SK-N-MC (cell line): ENCODE measurements at regions not wholly inside any gene's neighbourhood (a gene's known extent, or its start where the extent isn't known, plus 50 kb on each side); places are given as distances from the start of the nearest gene placed in this dataset.

Experiments
- DNase-seq: peaks from one replicate; pipeline ENCODE4 v3.0.0-alpha.2; 2011; ENCODE audit warnings: low read depth, low spot score
- H3K27ac ChIP-seq: fragments of 200-600 bp; sonication (generic); 2 replicates; pipeline ENCODE4 v1.5.1; 2016; ENCODE audit warnings: mixed run types
- H3K36me3 ChIP-seq: fragments of 200-600 bp; sonication (generic); 2 replicates; pipeline ENCODE4 v1.6.1; 2017; ENCODE audit warnings: antibody characterized with exemption, low read length, mixed read lengths; ENCODE audit not compliant: insufficient read depth
- H3K4me3 ChIP-seq: fragments of 200-600 bp; sonication (generic); 2 replicates; pipeline ENCODE4 v1.5.1; 2016
- H3K9ac ChIP-seq: fragments of 200-600 bp; sonication (generic); 2 replicates; pipeline ENCODE4 v1.8.0; 2017; ENCODE audit warnings: mixed run types, mixed read lengths; ENCODE audit not compliant: insufficient read length
- H3K9me3 ChIP-seq: fragments of 200-600 bp; sonication (generic); 2 replicates; pipeline ENCODE4 v1.6.1; 2017; ENCODE audit warnings: low read depth, mild to moderate bottlenecking, antibody characterized with exemption, low read length, moderate library complexity, mixed read lengths
- EZH2 ChIP-seq: fragments of 200-600 bp; sonication (generic); IDR thresholded peaks from one replicate; pipeline ENCODE4 v1.6.1; 2017; ENCODE audit warnings: antibody characterized with exemption
- FOXP2 ChIP-seq: optimal IDR thresholded peaks from 2 replicates; pipeline ENCODE3; 2011; ENCODE audit warnings: mild to moderate bottlenecking, moderate library complexity; ENCODE audit not compliant: insufficient read depth; ENCODE audit errors: extremely low read length, control extremely low read depth
- POLR2AphosphoS5 ChIP-seq: IDR thresholded peaks from 2 replicates; pipeline ENCODE4 v1.6.1; 2012; ENCODE audit warnings: mild to moderate bottlenecking, low read depth, low read length, borderline replicate concordance

DNA sequence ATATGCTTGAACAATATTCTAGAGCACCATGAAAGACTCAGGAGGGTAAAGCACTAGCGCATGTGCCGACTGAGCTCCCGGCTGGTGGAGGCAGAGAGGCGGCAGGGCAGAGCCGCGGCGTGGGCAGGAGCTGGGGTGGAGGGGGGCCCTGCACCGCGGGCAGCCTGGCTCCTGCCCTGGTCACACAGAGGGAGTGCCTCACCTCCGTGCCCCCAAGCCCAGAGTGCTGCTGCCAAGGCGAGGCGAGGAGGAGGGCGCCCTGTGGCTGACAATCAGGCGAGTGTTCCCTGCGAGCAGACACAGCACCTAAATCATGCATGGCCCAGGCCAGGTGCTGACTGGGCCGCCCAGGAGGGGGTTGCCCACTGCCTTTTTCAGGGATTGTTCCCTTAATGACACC is 105.8 kb upstream of the TNRC6C start:
- no peak for DNase-seq
- no peaks in the 10 kb centered on the region for H3K9me3 ChIP-seq
- H3K9ac ChIP-seq: no peak overlapping the region
- no peaks in the 10 kb centered on the region for H3K36me3 ChIP-seq
- no peak overlapping the region for H3K27ac ChIP-seq
- TF ChIP-seq FOXP2 (no peak), EZH2 (no peak), POLR2AphosphoS5 (no peak)
- no peak overlapping the region for H3K4me3 ChIP-seq

DNA sequence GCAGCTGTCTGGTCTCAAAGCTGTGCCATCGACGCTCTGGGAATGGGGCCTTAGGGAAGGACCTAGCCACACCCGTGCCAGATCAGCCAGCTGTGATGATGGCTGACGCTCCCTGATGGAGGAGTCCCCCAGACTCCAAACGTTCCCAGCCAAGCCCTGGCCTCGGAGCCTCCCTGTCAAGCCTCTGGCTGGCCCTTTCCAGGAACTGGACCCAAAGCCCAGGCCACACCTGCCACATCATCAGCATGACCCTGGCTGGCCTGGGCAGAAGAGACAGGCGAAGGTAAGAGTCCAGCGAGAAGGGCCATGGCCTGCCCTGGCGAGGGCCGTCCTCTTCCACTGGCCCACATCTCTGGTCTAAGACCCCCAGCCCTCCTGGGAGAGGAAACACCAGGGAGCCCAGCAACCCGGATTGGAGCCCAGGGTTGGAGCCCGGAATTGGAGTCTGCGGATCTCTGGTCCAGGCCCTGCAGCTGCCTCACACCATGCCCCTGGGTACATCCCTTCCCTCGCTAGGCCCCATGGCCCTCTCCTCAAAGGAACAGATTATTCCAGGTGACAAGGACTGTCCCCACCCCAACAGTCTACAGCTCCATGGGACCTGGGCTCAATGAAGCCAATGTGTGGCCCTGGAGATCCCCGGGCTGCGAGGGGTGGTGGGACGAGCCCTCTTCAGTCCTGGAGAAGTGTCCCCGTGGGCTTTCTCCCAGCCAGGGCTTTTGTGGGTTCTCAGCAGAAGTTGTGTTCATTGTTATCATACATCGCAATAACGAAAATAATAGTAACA is 105.1 kb upstream of the TNRC6C start:
- H3K9ac ChIP-seq: no peak overlapping the region

DNA sequence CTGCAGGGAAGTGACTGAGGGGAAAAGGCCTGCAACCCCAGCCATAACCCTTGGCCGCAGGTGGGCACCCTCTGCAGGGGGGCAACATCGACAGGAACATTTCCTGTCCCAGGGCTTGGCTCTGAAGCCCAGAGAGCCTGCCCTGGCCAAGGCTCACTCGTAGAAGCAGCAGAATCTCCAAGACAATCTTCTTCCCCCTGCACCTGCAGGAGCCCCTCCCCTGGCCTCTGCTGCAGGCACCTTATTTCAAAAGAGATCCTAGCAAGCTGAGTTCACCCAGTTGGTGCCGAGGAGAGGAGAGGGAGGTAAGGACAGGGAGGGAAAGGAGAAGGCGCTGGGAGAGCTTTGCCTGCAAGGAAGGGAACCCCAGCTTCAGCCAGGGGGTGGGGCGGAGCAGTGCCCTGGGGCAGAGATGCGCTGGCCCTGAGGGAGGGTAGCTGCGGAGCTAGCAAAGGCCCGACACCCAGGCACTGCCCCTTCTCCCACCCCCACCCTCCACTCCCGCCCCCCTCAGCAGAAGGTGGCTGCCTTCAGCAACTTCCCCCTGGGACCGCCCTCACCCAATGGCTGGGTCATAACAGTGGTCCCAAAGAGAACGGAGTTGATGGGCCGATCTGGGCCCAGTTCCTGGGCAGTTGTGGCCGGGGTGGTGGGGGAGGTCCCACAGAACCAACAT is 104.3 kb upstream of the TNRC6C start:
- Histone ChIP-seq H3K27ac (no peak overlapping the region), H3K4me3 (no peak overlapping the region), H3K9me3 (no peaks in the 10 kb centered on the region), H3K36me3 (no peaks in the 10 kb centered on the region), H3K9ac (no peak overlapping the region)
- TF ChIP-seq EZH2 (no peak), POLR2AphosphoS5 (no peak)
- DNase-seq: no peak

More for the DNA sequence above, 105.1 kb upstream of the TNRC6C start:
- H3K36me3 ChIP-seq: no peaks in the 10 kb centered on the region
- H3K4me3 ChIP-seq: no peak overlapping the region
- no peak overlapping the region for H3K27ac ChIP-seq
- H3K9me3 ChIP-seq: no peaks in the 10 kb centered on the region
- TF ChIP-seq EZH2 (no peak), FOXP2 (no peak), POLR2AphosphoS5 (no peak)
- DNase-seq: no peak

DNA sequence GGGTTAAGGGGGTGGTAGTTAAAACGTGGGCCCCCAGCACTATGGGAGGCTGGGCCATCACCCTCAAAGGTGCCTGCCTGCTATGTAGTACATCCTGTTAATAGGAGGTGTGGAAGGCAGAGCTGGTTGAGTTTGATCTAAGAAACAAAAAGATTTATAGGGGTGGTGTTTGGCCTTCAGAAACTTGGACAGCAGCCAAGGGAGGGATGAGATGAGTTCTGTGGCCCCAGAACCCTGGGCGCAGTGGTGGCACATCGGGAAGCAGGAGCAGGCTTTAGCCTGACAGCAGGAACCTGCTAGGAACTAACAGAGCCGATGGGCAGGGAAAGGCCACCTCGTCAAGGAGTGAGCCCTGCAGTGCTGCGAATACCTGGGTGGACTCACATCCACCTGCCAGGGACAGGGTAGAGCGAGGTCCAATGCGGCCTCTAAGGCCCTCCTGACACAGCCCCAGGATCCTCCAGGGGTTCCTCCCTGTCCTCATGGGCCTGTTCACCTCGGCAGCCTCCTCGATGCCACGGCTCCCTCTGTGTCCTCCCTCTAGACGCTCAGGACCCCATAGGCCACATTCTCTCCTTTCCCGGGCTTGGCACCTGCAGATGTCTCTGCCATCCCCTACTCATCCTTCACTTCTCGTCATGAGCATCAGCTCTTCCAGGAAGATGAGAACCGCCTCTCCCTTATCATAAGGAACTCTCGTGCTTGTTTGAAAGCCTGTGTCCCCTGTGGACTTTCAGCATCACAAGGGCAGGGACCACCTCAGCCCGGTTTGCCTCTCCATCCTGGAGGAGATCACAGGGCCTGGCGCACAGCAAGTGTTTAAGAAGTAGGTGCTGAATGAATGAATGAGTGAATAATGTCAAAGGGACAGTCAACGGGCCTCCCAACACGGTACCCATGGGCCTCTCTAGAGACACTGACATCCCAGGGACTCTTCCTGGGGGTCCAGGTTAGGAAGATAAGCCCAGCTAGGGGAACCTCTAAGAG is 103.5 kb upstream of the TNRC6C start:
- H3K4me3 ChIP-seq: no peak overlapping the region
- H3K9ac ChIP-seq: no peak overlapping the region
- DNase-seq: no peak
- no peaks in the 10 kb centered on the region for H3K36me3 ChIP-seq
- TF ChIP-seq FOXP2 (no peak), POLR2AphosphoS5 (no peak), EZH2 (no peak)
- H3K27ac ChIP-seq: no peak overlapping the region
- no peaks in the 10 kb centered on the region for H3K9me3 ChIP-seq

- TF ChIP-seq FOXP2: no peak
- TF ChIP-seq POLR2AphosphoS5: no peak
- no peak for TF ChIP-seq EZH2
- Histone ChIP-seq H3K9me3 (no peaks in the 10 kb centered on the region), H3K27ac (no peak overlapping the region), H3K4me3 (no peak overlapping the region), H3K36me3 (no peaks in the 10 kb centered on the region), H3K9ac (no peak overlapping the region)
- DNase-seq: no peak
Observed at GRCh38 chr17:77856551-77857305, 101.8 kb upstream of the TNRC6C start.

GRCh38 chr17:77857306-77857555 is 101.3 kb upstream of the TNRC6C start:
- Histone ChIP-seq H3K27ac (no peak overlapping the region), H3K9ac (no peak overlapping the region), H3K36me3 (no peaks in the 10 kb centered on the region), H3K4me3 (no peak overlapping the region), H3K9me3 (no peaks in the 10 kb centered on the region)
- no peak for DNase-seq
- no peak for TF ChIP-seq EZH2
- no peak for TF ChIP-seq POLR2AphosphoS5
- no peak for TF ChIP-seq FOXP2

GRCh38 chr17:77857613-77858012 is 100.9 kb upstream of the TNRC6C start:
- no peak overlapping the region for H3K27ac ChIP-seq
- TF ChIP-seq FOXP2 (no peak), EZH2 (no peak), POLR2AphosphoS5 (no peak)
- H3K9ac ChIP-seq: no peak overlapping the region
- H3K36me3 ChIP-seq: no peaks in the 10 kb centered on the region
- H3K4me3 ChIP-seq: no peak overlapping the region
- no peaks in the 10 kb centered on the region for H3K9me3 ChIP-seq
- no peak for DNase-seq
